A673 (cell line): ENCODE measurements at regions not wholly inside any gene's neighbourhood (a gene's known extent, or its start where the extent isn't known, plus 50 kb on each side); places are given as distances from the start of the nearest gene placed in this dataset.

Experiments
- CTCF ChIP-seq: fragments of 300-800, 200-600 bp; sonication (generic); conservative IDR thresholded peaks from 2 replicates; pipeline ENCODE4 v1.5.1; 2017; ENCODE audit warnings: low read depth, mild to moderate bottlenecking, antibody characterized with exemption, low read length, moderate library complexity, mixed read lengths
- EZH2 ChIP-seq: fragments of 200-600 bp; sonication (generic); IDR thresholded peaks from 2 replicates; pipeline ENCODE4 v1.6.1; 2017; ENCODE audit warnings: borderline replicate concordance, low read depth, mild to moderate bottlenecking, mixed read lengths, antibody characterized with exemption, low read length; ENCODE audit not compliant: poor library complexity, severe bottlenecking

- no peak for TF ChIP-seq CTCF
- no peak for TF ChIP-seq EZH2
These were observed 245.2 kb downstream of the EIPR1 start for GRCh38 chr2:3132466-3132865.
